Gastroesophageal sphincter (tissue), 4 donors: ENCODE measurements at regions not wholly inside any gene's neighbourhood (a gene's known extent, or its start where the extent isn't known, plus 50 kb on each side); places are given as distances from the start of the nearest gene placed in this dataset.

ENCODE experiments used
- ATAC-seq: fragments of 150-250 bp; one replicate; pipeline ENCODE4 v1.9.1; 2016; ENCODE audit warnings: mild to moderate bottlenecking, moderate library complexity
- H3K27ac ChIP-seq, 4 donors: fragments of 200-600 bp; sonication (generic) in 3 of 4; 1 replicate in 3 of 4; 2 replicates in 1 of 4; pipeline ENCODE4 v1.5.1; 2016 to 2019
- H3K27me3 ChIP-seq: fragments of 200-600 bp; sonication (generic); one replicate; pipeline ENCODE4 v1.5.1; 2019
- H3K36me3 ChIP-seq, 2 donors: fragments of 200-600 bp; sonication (generic); one replicate each; pipeline ENCODE4 v1.5.1; 2019; ENCODE audit warnings: control low read depth in 1 of 2
- H3K4me1 ChIP-seq, 3 donors: fragments of 200-600 bp; sonication (generic); 1 replicate in 2 of 3; 2 replicates in 1 of 3; pipeline ENCODE4 v1.5.1; 2016 to 2019; ENCODE audit warnings: control low read depth in 2 of 3
- H3K4me3 ChIP-seq, 2 donors: fragments of 200-600 bp; sonication (generic); one replicate each; pipeline ENCODE4 v1.5.1; 2019; ENCODE audit warnings: mild to moderate bottlenecking in 1 of 2, moderate library complexity in 1 of 2
- H3K9me3 ChIP-seq, 3 donors: fragments of 200-600 bp; sonication (generic); one replicate each; pipeline ENCODE4 v1.5.1; 2017 to 2019; ENCODE audit warnings: control low read depth in 2 of 3
- EP300 ChIP-seq: sonication (generic); formaldehyde crosslinking; IDR thresholded peaks from one replicate; pipeline ENCODE4 v1.6.1; 2017; ENCODE audit warnings: antibody characterized with exemption, mild to moderate bottlenecking
- POLR2A ChIP-seq, 2 donors: fragments of 450-650 bp; IDR thresholded peaks; one replicate each; pipeline ENCODE4 v1.6.1; 2017; ENCODE audit warnings: antibody characterized with exemption in 2 of 2, mild to moderate bottlenecking in 2 of 2, moderate library complexity in 1 of 2
- POLR2AphosphoS5 ChIP-seq: sonication (generic); formaldehyde crosslinking; IDR thresholded peaks from one replicate; pipeline ENCODE4 v1.6.1; 2017; ENCODE audit warnings: antibody characterized with exemption
- WGBS, 2 donors: methylation state at CpG; one replicate each; pipeline ENCODE4 v1.1.5; 2018; ENCODE audit warnings: low coverage in 1 of 2; 5-methylcytosine and 5-hydroxymethylcytosine counted together
- TF ChIP-seq, protein P1 (sequence below), 4 experiments: fragments of 200-600 bp in 2 of 4; fragments of 450-650 bp in 2 of 4; sonication (generic) in 1 of 4; IDR thresholded peaks; one replicate each; pipeline ENCODE4 v1.5.1; 2017 to 2019; ENCODE audit warnings: antibody characterized with exemption in 4 of 4, mild to moderate bottlenecking in 2 of 4, moderate library complexity in 2 of 4

DNA sequence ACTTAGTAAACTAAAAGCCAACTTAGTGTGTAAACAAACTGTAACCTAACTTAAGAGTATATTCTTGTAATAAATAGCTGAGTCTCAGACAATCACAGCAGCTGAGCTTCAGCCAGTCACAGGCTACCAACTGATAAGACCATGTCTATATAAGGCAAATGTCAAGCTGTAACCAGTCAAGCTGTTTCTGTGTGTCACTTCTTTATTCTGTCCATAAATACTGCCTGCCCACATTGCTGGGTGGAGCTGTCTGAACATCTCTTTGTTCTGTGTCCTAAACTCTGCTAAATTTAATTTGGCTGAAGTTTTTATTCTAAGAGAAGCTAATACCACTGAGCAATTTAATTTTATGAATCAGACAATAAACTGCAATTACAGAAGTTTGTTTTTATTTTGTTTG is 412.1 kb upstream of the CDH10 start:
- no peak for TF ChIP-seq POLR2A (IDR thresholded peaks at IDR 0.05)
- no peak for TF ChIP-seq EP300
- TF ChIP-seq POLR2AphosphoS5: no peak
- TF ChIP-seq, protein P1, sequence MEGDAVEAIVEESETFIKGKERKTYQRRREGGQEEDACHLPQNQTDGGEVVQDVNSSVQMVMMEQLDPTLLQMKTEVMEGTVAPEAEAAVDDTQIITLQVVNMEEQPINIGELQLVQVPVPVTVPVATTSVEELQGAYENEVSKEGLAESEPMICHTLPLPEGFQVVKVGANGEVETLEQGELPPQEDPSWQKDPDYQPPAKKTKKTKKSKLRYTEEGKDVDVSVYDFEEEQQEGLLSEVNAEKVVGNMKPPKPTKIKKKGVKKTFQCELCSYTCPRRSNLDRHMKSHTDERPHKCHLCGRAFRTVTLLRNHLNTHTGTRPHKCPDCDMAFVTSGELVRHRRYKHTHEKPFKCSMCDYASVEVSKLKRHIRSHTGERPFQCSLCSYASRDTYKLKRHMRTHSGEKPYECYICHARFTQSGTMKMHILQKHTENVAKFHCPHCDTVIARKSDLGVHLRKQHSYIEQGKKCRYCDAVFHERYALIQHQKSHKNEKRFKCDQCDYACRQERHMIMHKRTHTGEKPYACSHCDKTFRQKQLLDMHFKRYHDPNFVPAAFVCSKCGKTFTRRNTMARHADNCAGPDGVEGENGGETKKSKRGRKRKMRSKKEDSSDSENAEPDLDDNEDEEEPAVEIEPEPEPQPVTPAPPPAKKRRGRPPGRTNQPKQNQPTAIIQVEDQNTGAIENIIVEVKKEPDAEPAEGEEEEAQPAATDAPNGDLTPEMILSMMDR (IDR thresholded peaks at IDR 0.05): no peak

DNA sequence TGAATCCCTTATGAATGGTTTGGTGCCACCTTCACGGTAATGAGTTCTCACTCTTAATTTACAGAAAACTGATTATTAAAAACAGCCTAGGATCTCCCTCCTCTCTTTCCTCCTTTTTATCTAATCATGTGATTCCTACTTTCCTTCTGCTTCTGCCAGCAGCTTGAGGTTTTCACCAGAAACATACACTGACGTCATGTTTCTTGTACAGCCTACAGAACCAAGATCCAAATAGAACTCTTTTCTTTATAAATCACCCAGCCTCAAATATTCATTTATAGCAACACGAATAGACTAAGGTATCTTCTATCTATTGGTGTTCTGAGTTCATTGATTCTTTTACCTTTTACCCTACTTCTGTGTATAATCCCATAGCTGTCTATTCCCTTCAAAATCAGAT is 388.9 kb upstream of the CDH10 start:
- no peaks in the 10 kb centered on the region for H3K9me3 ChIP-seq
- no peaks in the 10 kb centered on the region for H3K4me1 ChIP-seq
- H3K27me3 ChIP-seq: no peaks in the 10 kb centered on the region
- TF ChIP-seq EP300 (no peak), POLR2AphosphoS5 (no peak), POLR2A (IDR thresholded peaks at IDR 0.05) (no peak)
- TF ChIP-seq, protein P1 (IDR thresholded peaks at IDR 0.05): no peak
- no peak overlapping the region for H3K27ac ChIP-seq
- no peaks in the 10 kb centered on the region for H3K36me3 ChIP-seq
- no peak for ATAC-seq
- WGBS, 2 donors: 39 to 70% methylated on average over 3 of the region's 3 CpGs
- H3K4me3 ChIP-seq: no peak overlapping the region

More for the DNA sequence above, 412.1 kb upstream of the CDH10 start:
- ATAC-seq: no peak
- no peak overlapping the region for H3K4me3 ChIP-seq
- no peak overlapping the region for H3K27ac ChIP-seq
- no peaks in the 10 kb centered on the region for H3K9me3 ChIP-seq
- H3K4me1 ChIP-seq: no peaks in the 10 kb centered on the region
- H3K36me3 ChIP-seq: no peaks in the 10 kb centered on the region
- H3K27me3 ChIP-seq: no peaks in the 10 kb centered on the region

DNA sequence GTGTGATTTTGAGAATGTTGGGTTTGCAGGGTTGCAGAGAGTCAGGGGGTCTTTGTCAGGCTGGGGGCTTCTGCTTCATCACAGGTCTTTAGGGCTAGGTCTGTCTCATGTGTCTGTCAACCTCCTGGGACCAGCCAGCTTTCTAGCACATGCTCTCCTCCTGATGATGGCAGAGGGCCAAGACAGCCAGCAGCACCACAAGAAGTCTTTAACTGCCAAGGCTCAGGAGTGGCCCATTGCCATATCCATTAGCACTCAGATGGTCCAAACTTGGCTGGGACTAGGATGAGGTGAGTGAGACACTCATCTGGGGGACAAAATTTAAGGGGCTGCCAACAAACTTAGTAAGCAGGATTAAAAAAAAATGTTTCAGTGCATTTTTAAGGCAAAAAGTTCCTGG is 384.2 kb upstream of the CDH10 start:
- H3K36me3 ChIP-seq: no peaks in the 10 kb centered on the region
- TF ChIP-seq POLR2A (IDR thresholded peaks at IDR 0.05): no peak
- TF ChIP-seq POLR2AphosphoS5: no peak
- TF ChIP-seq EP300: no peak
- TF ChIP-seq, protein P1 (IDR thresholded peaks at IDR 0.05): no peak
- H3K9me3 ChIP-seq: no peaks in the 10 kb centered on the region
- no peak overlapping the region for H3K27ac ChIP-seq
- no peaks in the 10 kb centered on the region for H3K4me1 ChIP-seq
- H3K4me3 ChIP-seq: no peak overlapping the region
- ATAC-seq: no peak
- no peaks in the 10 kb centered on the region for H3K27me3 ChIP-seq

DNA sequence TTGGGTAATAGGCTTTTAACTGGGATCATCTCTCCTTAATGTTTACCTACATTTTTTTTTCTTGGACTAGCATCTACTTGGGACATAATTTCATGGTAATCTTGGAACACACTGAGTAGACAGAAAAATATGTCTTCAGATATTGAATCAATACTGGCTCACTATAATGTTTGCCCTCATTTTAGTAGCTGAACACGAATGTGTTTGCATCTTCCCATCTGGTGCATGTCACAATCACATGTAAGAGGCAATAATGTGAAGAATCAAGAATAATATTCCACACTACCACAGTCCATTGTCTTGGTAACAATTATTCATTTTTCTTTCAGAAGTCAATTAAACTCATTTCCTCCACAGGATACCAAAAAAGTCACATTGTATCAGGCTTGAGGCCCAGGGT is 382.7 kb upstream of the CDH10 start:
- H3K27ac ChIP-seq: no peak overlapping the region
- H3K9me3 ChIP-seq: no peaks in the 10 kb centered on the region
- TF ChIP-seq, protein P1 (IDR thresholded peaks at IDR 0.05): no peak
- TF ChIP-seq POLR2AphosphoS5 (no peak), EP300 (no peak), POLR2A (IDR thresholded peaks at IDR 0.05) (no peak)
- no peaks in the 10 kb centered on the region for H3K4me1 ChIP-seq
- no peak for ATAC-seq
- no peaks in the 10 kb centered on the region for H3K36me3 ChIP-seq
- H3K4me3 ChIP-seq: no peak overlapping the region
- WGBS, 2 donors: 17 to 67% methylated on average over 1 of the region's 1 CpG
- no peaks in the 10 kb centered on the region for H3K27me3 ChIP-seq

DNA sequence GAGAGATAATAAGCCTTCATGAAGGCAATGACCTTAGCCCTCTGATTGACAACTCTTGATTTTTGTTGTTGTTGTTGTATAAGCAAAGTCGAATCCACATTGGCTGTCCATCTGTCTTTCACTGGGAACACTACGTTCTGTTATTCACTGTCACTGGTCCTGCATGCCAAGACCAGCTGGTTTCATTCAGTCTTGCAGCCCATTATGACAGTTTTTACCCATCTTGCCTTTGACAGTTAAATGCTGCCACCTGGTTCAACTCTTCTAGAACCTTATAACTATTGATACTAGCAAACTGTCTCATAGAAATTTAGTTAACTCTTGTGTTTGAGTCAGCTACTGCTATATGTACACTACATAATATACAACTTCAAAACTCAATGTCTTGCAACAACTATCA is 382.3 kb upstream of the CDH10 start:
- no peaks in the 10 kb centered on the region for H3K9me3 ChIP-seq
- no peak for ATAC-seq
- H3K27me3 ChIP-seq: no peaks in the 10 kb centered on the region
- no peak overlapping the region for H3K4me3 ChIP-seq
- no peaks in the 10 kb centered on the region for H3K4me1 ChIP-seq
- H3K27ac ChIP-seq: no peak overlapping the region
- no peak for TF ChIP-seq POLR2AphosphoS5
- TF ChIP-seq, protein P1 (IDR thresholded peaks at IDR 0.05): no peak
- no peak for TF ChIP-seq POLR2A (IDR thresholded peaks at IDR 0.05)
- TF ChIP-seq EP300: no peak
- no peaks in the 10 kb centered on the region for H3K36me3 ChIP-seq
- WGBS, 2 donors: 6 to 40% methylated on average over 2 of the region's 2 CpGs
